GM18868 (cell line): ENCODE measurements at regions not wholly inside any gene's neighbourhood (a gene's known extent, or its start where the extent isn't known, plus 50 kb on each side); places are given as distances from the start of the nearest gene placed in this dataset.
"Not testable (repeated sequence)": the region's sequence is repeated elsewhere in the genome, so short reads cannot be mapped to it uniquely, and the experiment has no call there.

Experiments
- ATAC-seq: cut with Tn5 transposase; IDR thresholded peaks from one replicate; pipeline ENCODE4 v1.9.1; 2021; ENCODE audit warnings: mild to moderate bottlenecking, moderate library complexity; ENCODE audit not compliant: unreplicated experiment

DNA sequence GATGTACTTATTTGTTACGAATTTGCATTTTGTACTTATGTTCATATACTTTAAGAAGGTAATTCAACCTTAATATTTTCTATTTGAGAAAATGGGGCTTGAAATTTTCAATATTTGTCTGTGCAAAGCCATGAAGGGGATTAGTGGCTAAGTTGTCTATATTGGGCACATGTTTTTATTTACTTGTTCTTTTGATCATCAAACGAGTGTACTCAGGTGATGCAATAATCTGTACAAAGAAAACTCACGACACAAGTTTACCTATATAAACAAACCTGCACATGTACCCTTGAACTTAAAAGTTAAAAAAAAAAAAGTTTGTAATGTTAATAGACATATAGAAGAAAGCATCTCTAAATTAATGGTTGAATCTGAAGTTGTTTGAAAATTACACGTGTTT, 658.9 kb upstream of the SYT4 start:
- ATAC-seq, result no peak

- no peak for ATAC-seq
Observed at GRCh38 chr18:43949291-43949690, 672.0 kb upstream of the SYT4 start.

- no peak for ATAC-seq
Observed at GRCh38 chr18:43950062-43950461, 672.8 kb upstream of the SYT4 start.

DNA sequence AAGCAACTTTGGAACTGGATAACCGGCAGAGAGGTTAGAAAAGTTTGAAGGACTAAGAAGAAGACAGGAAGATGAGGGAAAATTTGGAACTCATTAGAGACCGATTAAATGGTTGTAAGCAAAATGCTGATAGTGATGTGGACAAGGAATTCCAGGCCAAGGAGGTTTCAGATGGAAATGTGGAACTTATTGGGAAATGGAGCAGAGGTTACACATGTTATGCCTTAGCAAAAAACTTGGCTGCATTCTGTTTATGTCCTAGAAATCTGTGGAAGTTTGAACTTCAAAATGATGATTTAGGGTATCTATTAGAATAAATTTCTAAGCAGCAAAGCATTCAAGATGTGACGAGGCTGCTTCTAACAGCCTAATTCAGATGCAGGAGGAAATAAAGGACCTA, 675.1 kb upstream of the SYT4 start:
- ATAC-seq, result no peak

- no peak for ATAC-seq
Observed at GRCh38 chr18:43961722-43962121, 684.4 kb upstream of the SYT4 start.

- no peak for ATAC-seq
Observed at GRCh38 chr18:43964666-43965065, 687.4 kb upstream of the SYT4 start.

DNA sequence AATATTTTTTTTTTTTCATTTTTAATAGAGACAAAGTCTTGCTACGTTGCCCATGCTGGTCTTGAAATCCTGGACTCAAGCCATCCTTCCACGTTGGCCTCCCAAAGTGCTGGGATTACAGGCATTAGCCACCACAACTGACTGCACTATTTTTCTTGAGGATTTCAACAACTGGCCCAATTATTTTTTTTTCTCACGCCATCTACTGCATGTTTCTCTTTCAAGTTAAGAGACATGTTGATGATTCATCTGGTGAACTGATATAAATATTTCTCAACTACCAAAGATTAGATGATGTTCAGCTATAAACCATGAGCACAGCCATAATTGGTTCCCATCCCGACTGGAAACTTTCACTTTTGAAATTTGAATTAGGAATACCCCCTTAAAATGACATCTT, 688.4 kb upstream of the SYT4 start:
- ATAC-seq, result no peak

DNA sequence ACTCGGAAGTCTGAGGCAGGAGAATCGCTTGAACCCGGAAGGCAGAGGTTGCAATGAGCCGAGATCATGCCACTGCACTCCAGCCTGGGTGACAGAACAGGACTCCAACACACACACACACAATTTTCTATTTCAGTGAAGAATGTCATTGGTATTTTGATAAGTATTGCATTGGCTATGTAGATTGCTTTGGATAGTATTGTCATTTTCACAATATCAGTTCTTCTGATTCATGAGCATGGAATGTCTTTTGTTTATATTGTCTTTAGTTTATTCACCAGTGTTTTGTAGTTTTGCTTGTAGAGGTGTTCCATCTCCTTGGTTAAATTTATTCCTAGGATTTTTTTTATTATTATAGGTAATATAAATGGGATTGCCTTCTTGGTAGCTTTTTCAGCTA, 693.4 kb upstream of the SYT4 start:
- ATAC-seq, result no peak

- no peak for ATAC-seq
Observed at GRCh38 chr18:43978174-43978573, 700.9 kb upstream of the SYT4 start.

- ATAC-seq, result no peak
Observed at GRCh38 chr18:43982582-43982981, 698.1 kb upstream of the SETBP1 start.

DNA sequence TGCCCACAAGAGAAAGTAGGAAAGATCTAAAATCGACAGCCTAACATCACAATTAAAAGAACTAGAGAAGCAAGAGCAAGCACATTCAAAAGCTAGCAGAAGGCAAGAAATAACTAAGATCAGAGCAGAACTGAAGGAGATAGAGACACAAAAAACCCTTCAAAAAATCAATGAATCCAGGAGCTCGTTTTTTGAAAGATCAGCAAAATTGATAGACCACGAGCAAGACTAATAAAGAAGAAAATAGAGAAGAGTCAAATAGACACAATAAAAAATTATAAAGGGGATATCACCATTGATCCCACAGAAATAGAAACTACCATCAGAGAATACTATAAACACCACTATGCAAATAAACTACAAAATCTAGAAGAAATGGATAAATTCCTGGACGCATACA, 693.6 kb upstream of the SETBP1 start:
- not testable (repeated sequence) for ATAC-seq

GRCh38 chr18:43992741-43993140, 687.9 kb upstream of the SETBP1 start:
- no peak for ATAC-seq

DNA sequence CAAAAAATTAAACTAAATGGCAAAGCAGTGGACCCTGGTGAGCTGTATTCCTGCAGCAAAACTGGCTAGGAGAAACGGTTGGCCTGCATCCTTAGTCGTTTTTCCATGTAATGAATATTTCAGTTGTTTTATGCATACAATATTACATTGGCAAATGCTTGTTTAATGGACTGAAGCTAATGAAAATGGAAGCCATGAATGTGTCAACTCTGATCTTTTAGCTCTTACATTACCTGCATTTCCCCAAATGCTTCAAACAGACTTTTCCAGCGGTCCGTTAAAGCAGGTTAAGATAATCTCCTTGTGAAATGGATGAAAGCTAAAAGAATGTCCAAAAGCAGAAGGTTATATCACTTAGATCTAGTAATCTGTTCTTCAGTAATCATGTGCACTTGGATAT, 686.3 kb upstream of the SETBP1 start:
- ATAC-seq, result no peak

- no peak for ATAC-seq
Observed at GRCh38 chr18:44013871-44014270, 666.8 kb upstream of the SETBP1 start.

DNA sequence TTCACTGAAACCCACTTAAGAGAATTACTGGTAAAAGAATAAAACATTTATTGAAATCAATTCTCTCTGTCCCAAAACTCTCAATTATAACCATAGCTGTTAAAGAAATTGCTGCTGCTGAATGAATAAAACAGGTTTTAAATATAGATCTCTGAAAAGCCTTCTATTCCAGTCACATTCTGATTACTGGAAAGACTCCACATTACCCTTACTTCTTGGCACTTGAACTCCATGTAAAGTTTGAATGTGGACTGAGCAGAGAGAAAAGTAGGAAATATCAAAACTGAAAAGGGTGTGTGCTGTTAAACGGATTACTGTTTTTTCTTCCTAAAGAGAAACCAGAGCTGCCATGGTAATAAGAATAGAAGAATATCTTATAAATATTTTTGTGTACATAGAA, 655.3 kb upstream of the SETBP1 start:
- ATAC-seq, result no peak

- ATAC-seq, result no peak
Observed at GRCh38 chr18:44028109-44028508, 652.6 kb upstream of the SETBP1 start.

DNA sequence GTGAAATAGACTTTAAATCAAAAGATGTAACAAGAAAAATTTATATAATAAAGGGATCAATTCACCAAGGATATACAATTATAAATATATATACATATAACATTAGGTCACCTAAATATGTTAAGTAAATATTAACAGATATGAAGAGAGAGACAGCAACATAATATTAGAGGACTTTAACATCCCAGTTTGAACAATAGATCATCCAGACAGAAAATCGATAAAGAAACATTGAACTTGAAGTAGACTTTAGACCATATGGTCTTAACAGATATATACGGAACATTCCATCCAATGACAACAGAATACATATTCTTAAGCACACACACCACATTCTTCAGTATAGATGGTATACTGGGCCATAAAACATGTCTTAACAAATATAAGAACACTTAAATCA, 649.6 kb upstream of the SETBP1 start:
- ATAC-seq, result no peak

- ATAC-seq, result no peak
Observed at GRCh38 chr18:44033144-44033701, 647.5 kb upstream of the SETBP1 start.

GRCh38 chr18:44035554-44035953, 645.1 kb upstream of the SETBP1 start:
- ATAC-seq, result no peak

- no peak for ATAC-seq
Observed at GRCh38 chr18:44036501-44036900, 644.2 kb upstream of the SETBP1 start.

- no peak for ATAC-seq
Observed at GRCh38 chr18:44039216-44039615, 641.5 kb upstream of the SETBP1 start.

DNA sequence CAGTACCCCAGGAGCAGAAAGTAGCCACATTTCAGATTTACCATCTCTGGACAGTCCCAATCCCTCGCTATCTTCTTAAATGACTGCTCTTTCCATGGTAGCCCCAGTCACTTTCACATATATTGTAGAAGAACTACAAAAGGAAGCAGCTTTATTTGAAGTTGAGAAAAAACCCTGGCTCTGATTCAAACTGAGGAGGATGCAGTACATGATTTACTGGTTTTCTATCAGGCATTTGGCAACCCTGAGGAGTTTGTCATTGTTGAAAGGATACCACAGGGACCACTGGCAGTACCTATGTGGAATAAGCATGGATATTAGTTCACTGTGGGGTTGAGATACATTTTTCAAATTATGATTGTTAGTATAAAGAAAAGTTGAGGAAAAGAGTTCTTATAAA, 640.9 kb upstream of the SETBP1 start:
- ATAC-seq, result no peak

DNA sequence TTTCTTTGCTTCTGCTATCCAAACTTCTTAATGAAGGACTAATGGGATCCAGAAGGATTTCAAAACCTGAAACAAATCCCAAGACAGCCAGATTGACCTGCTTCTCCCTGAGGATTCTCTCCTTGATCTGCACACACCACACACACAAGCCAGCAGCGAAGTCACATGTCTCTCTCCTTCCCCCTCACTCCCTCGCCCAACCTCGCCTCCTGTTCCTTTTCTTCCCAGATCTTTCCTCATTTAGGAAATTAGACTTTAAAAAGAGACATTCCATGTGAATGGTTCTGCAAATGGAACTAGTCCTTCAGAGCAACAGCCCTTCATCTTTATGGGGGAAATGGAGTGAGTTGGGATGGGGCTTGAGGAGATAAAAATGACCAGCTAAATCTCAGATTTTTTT, 639.1 kb upstream of the SETBP1 start:
- ATAC-seq, result no peak

DNA sequence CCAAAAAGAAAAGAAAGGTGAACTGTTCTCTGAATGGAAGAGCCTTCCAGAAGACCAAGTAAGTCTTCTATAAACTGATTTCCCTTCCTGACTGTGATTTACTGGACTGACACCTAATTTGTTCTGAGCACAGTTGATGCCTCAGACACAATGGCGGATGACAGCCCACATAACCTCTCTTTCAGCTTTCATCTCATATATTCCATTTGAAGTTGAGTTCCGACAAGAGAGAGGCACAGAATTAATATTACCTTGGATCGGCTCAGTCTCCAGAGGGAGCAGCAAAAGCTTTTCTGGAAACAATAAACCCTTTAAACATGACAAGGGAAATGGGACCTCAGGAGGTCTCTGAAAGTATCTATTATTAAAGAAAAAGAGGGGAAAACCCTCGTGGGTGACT, 638.7 kb upstream of the SETBP1 start:
- no peak for ATAC-seq
